NCI-H69 (cell line): ENCODE measurements at regions not wholly inside any gene's neighbourhood (a gene's known extent, or its start where the extent isn't known, plus 50 kb on each side); places are given as distances from the start of the nearest gene placed in this dataset.

ENCODE experiments used
- DNase-seq: peaks from one replicate; lab custom pipeline; 2025; lab: John Stamatoyannopoulos, UW

- DNase-seq, result peak; percentile 89
Observed at GRCh38 chr9:7946458-7946857, 146.9 kb upstream of the DMAC1 start.

- no peak for DNase-seq
Observed at GRCh38 chr9:7944572-7944971, 145.0 kb upstream of the DMAC1 start.

GRCh38 chr9:7937761-7938491 is 138.3 kb upstream of the DMAC1 start:
- DNase-seq, result no peak

GRCh38 chr9:7936996-7937395 is 137.4 kb upstream of the DMAC1 start:
- DNase-seq, result no peak

GRCh38 chr9:7936163-7936562 is 136.6 kb upstream of the DMAC1 start:
- DNase-seq, result no peak

- DNase-seq, result no peak
Observed at GRCh38 chr9:7935681-7936080, 136.1 kb upstream of the DMAC1 start.

GRCh38 chr9:7932767-7933166 is 133.2 kb upstream of the DMAC1 start:
- no peak for DNase-seq

- no peak for DNase-seq
Observed at GRCh38 chr9:7930613-7931012, 131.0 kb upstream of the DMAC1 start.

GRCh38 chr9:7921545-7922197 is 122.1 kb upstream of the DMAC1 start:
- no peak for DNase-seq

GRCh38 chr9:7912037-7912535 is 112.5 kb upstream of the DMAC1 start:
- no peak for DNase-seq

- DNase-seq, result no peak
Observed at GRCh38 chr9:7910426-7911020, 110.9 kb upstream of the DMAC1 start.

- no peak for DNase-seq
Observed at GRCh38 chr9:7909537-7909936, 110.0 kb upstream of the DMAC1 start.

- DNase-seq, result no peak
Observed at GRCh38 chr9:7907551-7908337, 108.2 kb upstream of the DMAC1 start.

- DNase-seq, result no peak
Observed at GRCh38 chr9:7906783-7907550, 107.4 kb upstream of the DMAC1 start.

- no peak for DNase-seq
Observed at GRCh38 chr9:7901621-7902020, 102.0 kb upstream of the DMAC1 start.

GRCh38 chr9:7900541-7900940 is 101.0 kb upstream of the DMAC1 start:
- DNase-seq, result no peak

- no peak for DNase-seq
Observed at GRCh38 chr9:7899753-7900152, 100.2 kb upstream of the DMAC1 start.

- DNase-seq, result no peak
Observed at GRCh38 chr9:7894231-7894630, 94.7 kb upstream of the DMAC1 start.

GRCh38 chr9:7892975-7893374 is 93.4 kb upstream of the DMAC1 start:
- DNase-seq, result no peak

GRCh38 chr9:7879551-7880245 is 80.1 kb upstream of the DMAC1 start:
- peak; percentile 82 for DNase-seq
